ENCODE measurements at regions not wholly inside any gene's neighbourhood (a gene's known extent, or its start where the extent isn't known, plus 50 kb on each side); places are given as distances from the start of the nearest gene placed in this dataset.

DNA sequence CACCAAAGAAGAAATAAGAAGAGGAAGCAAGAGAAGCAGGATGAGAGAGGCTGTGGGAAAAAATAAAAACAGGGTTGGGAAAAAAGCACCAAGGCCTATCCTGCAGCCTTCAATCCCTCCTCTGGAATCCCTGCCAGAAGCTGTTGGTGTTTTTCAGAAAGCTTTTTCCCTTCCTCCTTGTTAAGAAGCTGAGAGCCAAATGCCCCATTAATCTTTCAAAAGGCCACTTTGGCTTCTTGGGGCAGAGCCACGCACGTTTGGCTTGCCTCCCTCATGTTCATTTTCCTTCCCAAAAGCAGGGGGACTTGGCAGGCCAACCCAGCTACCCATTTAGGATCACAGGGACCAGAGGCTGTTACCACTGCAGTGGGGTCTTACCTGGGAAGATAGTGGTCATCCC, 365.3 kb downstream of the NUAK1 start:
- TF ChIP-seq POLR2A (IDR thresholded peaks at IDR 0.05) (no peak), POLR2AphosphoS5 (IDR thresholded peaks at IDR 0.05) (no peak), EP300 (IDR thresholded peaks at IDR 0.05) (no peak)
- TF ChIP-seq, protein P1, sequence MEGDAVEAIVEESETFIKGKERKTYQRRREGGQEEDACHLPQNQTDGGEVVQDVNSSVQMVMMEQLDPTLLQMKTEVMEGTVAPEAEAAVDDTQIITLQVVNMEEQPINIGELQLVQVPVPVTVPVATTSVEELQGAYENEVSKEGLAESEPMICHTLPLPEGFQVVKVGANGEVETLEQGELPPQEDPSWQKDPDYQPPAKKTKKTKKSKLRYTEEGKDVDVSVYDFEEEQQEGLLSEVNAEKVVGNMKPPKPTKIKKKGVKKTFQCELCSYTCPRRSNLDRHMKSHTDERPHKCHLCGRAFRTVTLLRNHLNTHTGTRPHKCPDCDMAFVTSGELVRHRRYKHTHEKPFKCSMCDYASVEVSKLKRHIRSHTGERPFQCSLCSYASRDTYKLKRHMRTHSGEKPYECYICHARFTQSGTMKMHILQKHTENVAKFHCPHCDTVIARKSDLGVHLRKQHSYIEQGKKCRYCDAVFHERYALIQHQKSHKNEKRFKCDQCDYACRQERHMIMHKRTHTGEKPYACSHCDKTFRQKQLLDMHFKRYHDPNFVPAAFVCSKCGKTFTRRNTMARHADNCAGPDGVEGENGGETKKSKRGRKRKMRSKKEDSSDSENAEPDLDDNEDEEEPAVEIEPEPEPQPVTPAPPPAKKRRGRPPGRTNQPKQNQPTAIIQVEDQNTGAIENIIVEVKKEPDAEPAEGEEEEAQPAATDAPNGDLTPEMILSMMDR (IDR thresholded peaks at IDR 0.05) = no peak
